A549 (cell line): ENCODE measurements at regions not wholly inside any gene's neighbourhood (a gene's known extent, or its start where the extent isn't known, plus 50 kb on each side); places are given as distances from the start of the nearest gene placed in this dataset.

Source experiments
- E2F6 ChIP-seq: IDR thresholded peaks from 2 replicates; pipeline ENCODE4 v1.6.1; 2012; ENCODE audit warnings: low read depth, borderline replicate concordance
- TF ChIP-seq, protein P1 (sequence below): fragments of >200 bp; sonication (Bioruptor Twin); formaldehyde crosslinking; IDR thresholded peaks from 3 replicates; pipeline ENCODE4 v1.6.1; 2016

GRCh38 chr7:69076566-69076965 lies 521.7 kb upstream of the AUTS2 start:
- TF ChIP-seq, protein P1, sequence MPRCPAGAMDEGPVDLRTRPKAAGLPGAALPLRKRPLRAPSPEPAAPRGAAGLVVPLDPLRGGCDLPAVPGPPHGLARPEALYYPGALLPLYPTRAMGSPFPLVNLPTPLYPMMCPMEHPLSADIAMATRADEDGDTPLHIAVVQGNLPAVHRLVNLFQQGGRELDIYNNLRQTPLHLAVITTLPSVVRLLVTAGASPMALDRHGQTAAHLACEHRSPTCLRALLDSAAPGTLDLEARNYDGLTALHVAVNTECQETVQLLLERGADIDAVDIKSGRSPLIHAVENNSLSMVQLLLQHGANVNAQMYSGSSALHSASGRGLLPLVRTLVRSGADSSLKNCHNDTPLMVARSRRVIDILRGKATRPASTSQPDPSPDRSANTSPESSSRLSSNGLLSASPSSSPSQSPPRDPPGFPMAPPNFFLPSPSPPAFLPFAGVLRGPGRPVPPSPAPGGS: no peak
- no peak for TF ChIP-seq E2F6
